ENCODE measurements at regions not wholly inside any gene's neighbourhood (a gene's known extent, or its start where the extent isn't known, plus 50 kb on each side); places are given as distances from the start of the nearest gene placed in this dataset.

DNA sequence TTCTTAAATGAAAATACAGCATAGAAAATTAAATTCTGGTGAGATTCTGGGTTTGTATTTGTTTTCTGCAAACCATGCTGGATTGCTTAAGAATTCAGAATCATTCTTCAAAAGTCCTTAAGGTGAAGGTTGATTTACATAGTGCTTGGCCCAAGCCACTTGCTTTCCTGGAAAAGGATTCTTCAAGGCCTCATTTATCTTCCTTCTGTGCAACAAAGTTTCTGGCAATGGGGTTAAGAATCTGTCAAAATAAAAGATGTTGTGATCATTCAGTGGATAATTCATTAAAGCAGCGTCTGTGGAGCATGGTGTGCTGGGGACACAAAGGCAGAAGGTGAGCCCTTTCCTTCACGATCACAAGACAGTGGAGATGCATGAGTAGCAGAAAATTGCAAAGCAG is 351.9 kb downstream of the GALR1 start:
- TF ChIP-seq SP1 (IDR thresholded peaks at IDR 0.05) = no peak
- no peak for TF ChIP-seq ARNT (IDR thresholded peaks at IDR 0.05)
- TF ChIP-seq NFRKB (IDR thresholded peaks at IDR 0.05) = no peak
- no peak for TF ChIP-seq SUZ12 (IDR thresholded peaks at IDR 0.05)
- no peak for TF ChIP-seq FOXK2 (IDR thresholded peaks at IDR 0.05)
- no peak for TF ChIP-seq ZNF384 (IDR thresholded peaks at IDR 0.05)
- TF ChIP-seq FOXM1 (IDR thresholded peaks at IDR 0.05; ENCODE audit: borderline replicate concordance) = no peak
